ENCODE measurements at regions not wholly inside any gene's neighbourhood (a gene's known extent, or its start where the extent isn't known, plus 50 kb on each side); places are given as distances from the start of the nearest gene placed in this dataset.
"Not testable (repeated sequence)": the region's sequence is repeated elsewhere in the genome, so short reads cannot be mapped to it uniquely, and the experiment has no call there.

DNA sequence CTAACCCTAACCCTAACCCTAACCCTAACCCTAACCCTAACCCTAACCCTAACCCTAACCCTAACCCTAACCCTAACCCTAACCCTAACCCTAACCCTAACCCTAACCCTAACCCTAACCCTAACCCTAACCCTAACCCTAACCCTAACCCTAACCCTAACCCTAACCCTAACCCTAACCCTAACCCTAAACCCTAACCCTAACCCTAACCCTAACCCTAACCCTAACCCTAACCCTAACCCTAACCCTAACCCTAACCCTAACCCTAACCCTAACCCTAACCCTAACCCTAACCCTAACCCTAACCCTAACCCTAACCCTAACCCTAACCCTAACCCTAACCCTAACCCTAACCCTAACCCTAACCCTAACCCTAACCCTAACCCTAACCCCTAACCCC is 80.6 kb upstream of the PLEKHG4B start:
- not testable (repeated sequence) for H3K27ac ChIP-seq

DNA sequence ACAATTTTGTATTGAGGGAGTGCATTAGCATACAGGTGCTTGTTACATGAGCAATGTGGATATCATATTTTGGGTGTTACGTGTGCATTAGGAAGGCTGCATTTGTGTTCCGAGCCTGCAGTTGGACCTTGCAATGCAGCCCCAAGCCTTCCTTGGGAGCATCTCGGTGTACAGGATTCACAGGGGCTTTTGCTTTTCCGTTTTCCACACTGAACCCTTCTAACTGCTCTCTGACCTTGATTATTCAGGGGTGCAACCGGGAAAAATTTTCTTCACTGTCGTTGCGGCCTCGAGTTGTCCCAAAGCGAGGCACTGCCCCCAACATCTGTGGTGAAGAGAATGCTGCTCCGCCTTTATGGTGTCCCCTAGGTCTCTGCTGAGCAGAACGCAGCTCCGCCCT is 80.1 kb upstream of the PLEKHG4B start:
- H3K27ac ChIP-seq: no peak overlapping the region
- TF ChIP-seq, protein P1, sequence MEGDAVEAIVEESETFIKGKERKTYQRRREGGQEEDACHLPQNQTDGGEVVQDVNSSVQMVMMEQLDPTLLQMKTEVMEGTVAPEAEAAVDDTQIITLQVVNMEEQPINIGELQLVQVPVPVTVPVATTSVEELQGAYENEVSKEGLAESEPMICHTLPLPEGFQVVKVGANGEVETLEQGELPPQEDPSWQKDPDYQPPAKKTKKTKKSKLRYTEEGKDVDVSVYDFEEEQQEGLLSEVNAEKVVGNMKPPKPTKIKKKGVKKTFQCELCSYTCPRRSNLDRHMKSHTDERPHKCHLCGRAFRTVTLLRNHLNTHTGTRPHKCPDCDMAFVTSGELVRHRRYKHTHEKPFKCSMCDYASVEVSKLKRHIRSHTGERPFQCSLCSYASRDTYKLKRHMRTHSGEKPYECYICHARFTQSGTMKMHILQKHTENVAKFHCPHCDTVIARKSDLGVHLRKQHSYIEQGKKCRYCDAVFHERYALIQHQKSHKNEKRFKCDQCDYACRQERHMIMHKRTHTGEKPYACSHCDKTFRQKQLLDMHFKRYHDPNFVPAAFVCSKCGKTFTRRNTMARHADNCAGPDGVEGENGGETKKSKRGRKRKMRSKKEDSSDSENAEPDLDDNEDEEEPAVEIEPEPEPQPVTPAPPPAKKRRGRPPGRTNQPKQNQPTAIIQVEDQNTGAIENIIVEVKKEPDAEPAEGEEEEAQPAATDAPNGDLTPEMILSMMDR (IDR thresholded peaks at IDR 0.05): no peak
- TF ChIP-seq ZFX (IDR thresholded peaks at IDR 0.05; ENCODE audit: borderline replicate concordance): no peak

- H3K27ac ChIP-seq: no peak overlapping the region
- no peak for TF ChIP-seq ZFX (IDR thresholded peaks at IDR 0.05; ENCODE audit: borderline replicate concordance)
- TF ChIP-seq, protein P1 (IDR thresholded peaks at IDR 0.05): no peak
These were observed 78.7 kb upstream of the PLEKHG4B start for GRCh38 chr5:13234-13633.

DNA sequence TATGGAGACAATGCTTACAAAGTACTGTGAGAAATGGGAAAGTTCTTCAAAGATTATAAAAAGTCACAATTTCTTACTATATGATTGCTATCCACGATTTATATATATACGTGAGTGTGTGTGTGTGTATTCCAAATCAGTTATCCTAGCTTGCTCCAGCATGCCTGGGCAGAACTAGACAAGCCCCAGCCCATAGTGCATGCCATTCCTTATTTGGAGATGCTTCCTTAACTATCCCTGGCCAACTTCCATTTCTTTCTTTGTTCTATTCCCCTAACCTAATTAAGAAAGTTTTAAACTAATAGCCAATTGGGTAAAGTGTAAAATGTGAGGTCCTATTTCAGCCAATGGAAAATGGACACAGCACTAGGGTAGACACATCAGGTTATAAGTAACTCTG is 77.3 kb upstream of the PLEKHG4B start:
- H3K27ac ChIP-seq: not testable (repeated sequence)

DNA sequence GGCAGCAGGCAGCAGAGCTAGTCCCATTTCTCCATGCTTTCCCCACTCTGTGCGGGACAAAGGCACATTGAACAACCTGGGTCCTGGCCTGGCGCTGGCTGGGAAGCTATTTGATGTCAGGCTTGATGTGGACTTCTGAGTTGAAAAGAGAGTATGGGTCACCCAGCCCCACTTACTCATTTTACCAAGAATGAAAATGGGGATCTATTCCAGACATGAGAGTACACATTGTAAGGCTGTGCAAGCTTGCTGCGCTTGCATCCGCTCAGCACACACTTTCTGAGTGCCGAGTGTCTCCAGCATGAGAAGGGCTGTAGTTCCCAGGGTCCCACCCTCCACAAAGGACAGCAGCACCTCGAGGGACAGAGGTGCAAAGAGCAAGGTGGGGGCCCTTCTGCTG is 71.7 kb upstream of the PLEKHG4B start:
- not testable (repeated sequence) for H3K27ac ChIP-seq

DNA sequence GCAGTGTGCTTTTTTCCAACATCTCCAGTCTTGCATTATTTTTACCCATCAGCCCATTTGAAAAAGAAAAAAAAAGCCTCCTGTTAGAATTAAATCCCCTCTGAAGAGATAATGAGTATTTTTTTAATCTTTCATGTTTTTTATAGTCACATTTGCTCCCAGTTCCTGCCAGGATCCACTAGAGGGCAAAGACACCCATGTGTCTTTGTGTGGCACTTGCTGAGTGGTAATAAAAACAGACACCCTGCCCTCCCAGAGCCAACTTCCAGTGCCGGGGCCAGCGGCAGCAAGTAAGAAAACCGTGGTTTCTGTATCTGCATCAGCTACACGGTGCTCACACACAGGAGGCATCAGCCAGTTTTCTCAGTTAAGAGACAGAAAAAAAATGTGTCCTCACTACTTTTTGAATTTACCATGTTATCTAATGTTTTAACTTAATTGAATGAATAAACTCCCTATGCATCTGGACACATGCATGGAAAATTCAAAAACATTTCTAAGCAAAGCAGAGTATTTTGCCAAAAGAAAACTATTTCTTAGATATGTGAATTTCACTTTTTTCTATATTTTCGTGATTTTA is 70.2 kb upstream of the PLEKHG4B start:
- no peak for TF ChIP-seq ZFX (IDR thresholded peaks at IDR 0.05; ENCODE audit: borderline replicate concordance)
- TF ChIP-seq, protein P1 (IDR thresholded peaks at IDR 0.05): peak; percentile 53
- H3K27ac ChIP-seq: no peak overlapping the region

DNA sequence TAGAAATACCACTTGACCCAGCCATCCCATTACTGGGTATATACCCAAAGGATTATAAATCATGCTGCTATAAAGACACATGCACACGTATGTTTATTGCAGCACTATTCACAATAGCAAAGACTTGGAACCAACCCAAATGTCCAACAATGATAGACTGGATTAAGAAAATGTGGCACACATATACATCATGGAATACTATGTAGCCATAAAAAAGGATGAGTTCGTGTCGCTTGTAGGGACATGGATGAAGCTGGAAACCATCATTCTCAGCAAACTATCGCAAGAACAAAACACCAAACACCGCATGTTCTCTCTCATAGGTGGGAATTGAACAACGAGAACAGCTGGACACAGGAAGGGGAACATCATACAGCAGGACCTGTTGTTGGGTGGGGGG is 68.1 kb upstream of the PLEKHG4B start:
- H3K27ac ChIP-seq: not testable (repeated sequence)

GRCh38 chr5:25067-25466 is 66.9 kb upstream of the PLEKHG4B start:
- H3K27ac ChIP-seq: not testable (repeated sequence)

GRCh38 chr5:30131-30530 is 61.8 kb upstream of the PLEKHG4B start:
- TF ChIP-seq ZFX (IDR thresholded peaks at IDR 0.05; ENCODE audit: borderline replicate concordance): no peak
- TF ChIP-seq, protein P1 (IDR thresholded peaks at IDR 0.05): no peak
- no peak overlapping the region for H3K27ac ChIP-seq

GRCh38 chr5:30556-30955 is 61.4 kb upstream of the PLEKHG4B start:
- H3K27ac ChIP-seq: not testable (repeated sequence)

DNA sequence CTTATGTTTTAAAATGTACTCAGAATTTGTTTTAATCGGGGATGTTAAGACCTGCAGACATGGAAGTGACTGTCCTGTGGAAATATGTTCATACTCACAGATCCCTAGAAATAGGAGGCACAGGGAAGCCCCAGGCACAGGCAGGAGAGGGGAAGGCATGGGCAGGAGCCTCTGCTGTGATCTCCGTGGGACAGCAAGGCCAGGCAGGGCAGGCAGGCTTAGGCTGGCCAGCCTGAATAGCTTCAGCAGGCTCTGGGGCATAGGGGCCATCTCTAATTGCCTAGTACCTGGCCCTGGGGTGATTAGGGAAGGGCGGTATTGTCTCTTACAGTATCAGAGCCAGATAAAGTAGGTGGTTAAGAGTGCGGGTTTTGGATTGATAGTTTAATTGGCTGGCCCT is 59.8 kb upstream of the PLEKHG4B start:
- TF ChIP-seq, protein P1 (IDR thresholded peaks at IDR 0.05): no peak
- TF ChIP-seq ZFX (IDR thresholded peaks at IDR 0.05; ENCODE audit: borderline replicate concordance): no peak
- no peak overlapping the region for H3K27ac ChIP-seq

GRCh38 chr5:35521-35920 is 56.4 kb upstream of the PLEKHG4B start:
- H3K27ac ChIP-seq: not testable (repeated sequence)

- H3K27ac ChIP-seq: not testable (repeated sequence)
These were observed 54.8 kb upstream of the PLEKHG4B start for GRCh38 chr5:37207-37606.

All from 22Rv1 (cell line).